NCI-H146 (cell line): ENCODE measurements at regions not wholly inside any gene's neighbourhood (a gene's known extent, or its start where the extent isn't known, plus 50 kb on each side); places are given as distances from the start of the nearest gene placed in this dataset.
"Not testable (repeated sequence)": the region's sequence is repeated elsewhere in the genome, so short reads cannot be mapped to it uniquely, and the experiment has no call there.

Source experiments
- DNase-seq: peaks from one replicate; lab custom pipeline; 2025; lab: John Stamatoyannopoulos, UW

DNA sequence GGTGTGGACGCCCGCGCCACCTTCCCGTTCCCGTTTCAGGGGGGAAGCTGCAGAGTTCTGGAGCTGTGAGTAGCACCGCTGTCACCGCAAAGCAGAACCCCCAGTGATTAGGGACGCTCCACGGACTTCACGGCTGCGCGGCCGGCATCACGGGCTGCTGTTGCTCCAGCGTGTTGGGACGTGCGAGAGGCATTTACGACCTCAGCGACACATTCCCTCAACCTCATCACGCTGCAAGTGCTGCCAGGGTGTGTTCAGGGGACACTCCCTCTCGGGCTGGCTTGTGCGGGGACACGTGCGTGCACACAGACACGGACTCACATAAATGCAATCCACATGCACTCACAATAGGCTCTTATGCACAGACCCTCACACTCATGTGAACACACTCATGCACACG is 187.9 kb downstream of the NPIPB11 start:
- DNase-seq, result not testable (repeated sequence)

- DNase-seq, result not testable (repeated sequence)
Observed at GRCh38 chr16:29218171-29218570, 188.3 kb downstream of the NPIPB11 start.

DNA sequence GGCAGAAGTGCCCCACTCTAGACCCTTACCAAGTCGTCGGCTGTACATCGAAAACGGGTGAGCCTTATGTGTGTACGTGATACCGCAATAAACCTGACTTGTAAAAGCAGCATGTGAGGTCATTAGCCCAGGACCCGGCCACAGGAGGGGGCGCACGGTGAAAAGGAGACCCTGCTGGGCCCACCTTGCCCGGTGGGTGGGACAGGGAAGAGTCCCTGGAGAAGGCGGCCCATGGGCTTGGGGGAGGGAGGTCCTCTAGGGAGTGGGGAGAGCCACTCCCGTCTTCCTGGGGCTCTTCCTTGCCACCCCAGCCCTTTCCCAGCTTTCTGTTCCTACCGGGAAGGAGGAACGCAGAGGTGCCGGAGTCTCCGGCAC is 188.8 kb downstream of the NPIPB11 start:
- DNase-seq, result not testable (repeated sequence)

DNA sequence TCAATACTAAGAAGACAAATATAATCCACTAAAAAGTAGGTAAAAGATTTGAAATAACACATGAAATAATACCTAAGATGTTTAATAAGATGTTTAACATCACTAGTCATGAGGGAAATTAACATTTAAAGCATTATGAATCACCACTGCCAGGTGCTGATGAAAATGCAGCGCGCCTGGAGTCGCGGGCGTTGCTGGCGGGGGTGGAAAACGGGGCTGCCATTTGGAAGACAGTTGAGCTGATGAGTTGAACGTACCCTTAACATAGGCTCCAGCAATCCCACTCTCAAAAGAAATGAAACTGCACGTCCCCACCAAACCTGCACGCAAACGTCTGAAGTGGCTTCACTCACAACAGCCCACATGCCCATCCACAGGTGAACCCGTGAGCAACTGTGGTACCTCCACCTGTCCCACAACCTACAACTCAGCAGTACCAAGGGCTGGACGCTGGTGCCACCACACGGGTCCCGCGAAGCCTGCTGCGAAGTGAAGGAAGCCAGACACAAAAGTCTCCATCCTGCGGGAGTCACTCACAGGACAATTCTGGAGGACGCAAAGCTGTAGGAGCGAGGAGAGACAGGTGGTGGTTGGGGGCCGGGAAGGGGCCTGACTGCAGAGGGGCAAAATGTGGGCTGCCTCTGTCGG is 189.3 kb downstream of the NPIPB11 start:
- not testable (repeated sequence) for DNase-seq

DNA sequence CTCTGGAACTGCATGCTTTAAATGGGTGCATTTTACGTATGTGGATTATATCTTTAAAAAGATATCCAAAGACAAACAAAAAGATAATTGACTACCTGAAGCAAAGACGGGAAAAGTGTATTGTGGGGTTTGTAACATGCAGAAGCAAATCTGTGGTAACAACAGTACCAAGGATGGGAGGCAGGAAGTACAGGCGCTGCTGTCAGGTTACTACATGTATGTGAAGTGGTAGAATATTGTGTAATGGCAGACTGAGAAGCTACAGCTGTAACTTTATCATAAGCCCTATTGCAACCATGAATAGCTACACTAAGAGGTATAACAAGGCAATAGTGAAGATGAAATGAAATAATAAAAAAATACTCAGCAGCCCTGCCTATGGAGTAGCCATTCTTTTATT is 192.7 kb downstream of the NPIPB11 start:
- DNase-seq, result not testable (repeated sequence)

DNA sequence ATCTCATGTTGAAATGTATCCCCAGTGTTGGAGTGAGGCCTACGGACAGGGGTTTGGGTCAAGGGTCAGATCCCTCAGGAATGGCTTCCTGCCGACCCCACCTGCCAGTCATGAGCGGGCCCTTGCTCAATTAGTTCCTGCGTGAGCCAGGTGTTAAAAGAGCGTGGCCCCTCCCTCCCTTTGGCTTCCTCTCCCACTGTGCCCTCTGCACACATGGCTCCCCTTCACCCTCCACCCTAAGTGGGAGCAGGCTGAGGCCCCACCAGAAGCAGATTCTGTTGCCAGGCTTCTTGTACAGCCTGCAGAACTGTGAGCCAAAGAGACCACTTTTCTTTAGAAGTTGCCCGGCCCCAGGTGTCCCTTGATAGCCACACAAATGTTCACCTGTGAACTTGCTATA is 193.3 kb downstream of the NPIPB11 start:
- not testable (repeated sequence) for DNase-seq

DNA sequence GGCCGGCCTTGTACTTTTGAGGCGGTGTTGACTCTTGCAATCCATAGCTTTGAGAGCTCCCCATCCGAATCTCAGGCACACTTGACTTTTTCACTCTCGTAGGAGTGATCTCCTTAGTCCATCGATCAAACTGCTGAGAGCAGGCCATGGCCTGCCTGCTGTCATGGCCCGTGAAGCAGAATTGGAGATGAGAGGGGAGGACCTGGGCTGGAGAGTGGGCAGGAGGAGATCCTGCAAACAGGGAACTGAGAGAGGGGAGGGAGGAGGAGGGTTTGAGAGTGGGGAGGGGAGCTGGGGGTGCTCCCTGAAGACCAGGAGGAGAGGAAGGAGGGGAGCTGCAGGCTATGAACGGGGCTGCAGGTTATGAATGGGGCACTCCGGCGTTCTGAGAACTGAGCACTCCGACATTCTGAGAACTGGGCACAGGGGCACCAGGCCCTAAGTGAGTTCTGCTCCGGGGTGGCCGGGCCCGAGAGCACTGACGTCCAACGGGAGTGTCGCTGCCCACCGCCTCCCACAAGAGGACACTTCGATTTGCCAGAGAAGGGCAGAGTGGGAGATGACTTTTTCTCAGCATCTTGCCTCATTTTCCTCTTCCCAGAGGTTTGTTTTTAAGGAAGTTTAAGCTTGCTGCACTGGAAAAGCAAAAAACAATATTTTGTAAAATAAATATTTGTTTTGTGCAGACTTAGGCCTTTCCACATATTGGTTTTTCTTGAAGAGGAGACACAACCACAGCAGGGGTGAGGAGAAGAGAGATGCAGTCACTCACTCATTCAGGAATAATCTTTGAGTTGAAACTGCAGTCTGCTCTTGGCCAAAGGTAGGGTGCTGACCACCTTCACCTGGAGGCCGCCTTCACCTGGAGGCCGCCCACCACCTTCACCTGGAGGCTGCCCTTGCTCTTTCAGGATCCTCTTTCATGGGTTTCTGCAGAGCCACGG is 194.2 kb downstream of the NPIPB11 start:
- DNase-seq, result not testable (repeated sequence)

GRCh38 chr16:29211456-29211855 is 195.1 kb downstream of the NPIPB11 start:
- DNase-seq, result not testable (repeated sequence)

- DNase-seq, result not testable (repeated sequence)
Observed at GRCh38 chr16:29210299-29211150, 196.0 kb downstream of the NPIPB11 start.

- DNase-seq, result not testable (repeated sequence)
Observed at GRCh38 chr16:29206120-29206519, 200.4 kb downstream of the NPIPB11 start.

- DNase-seq, result not testable (repeated sequence)
Observed at GRCh38 chr16:29205151-29205550, 201.4 kb downstream of the NPIPB11 start.

GRCh38 chr16:29204806-29205135 is 201.7 kb downstream of the NPIPB11 start:
- no peak for DNase-seq

- DNase-seq, result not testable (repeated sequence)
Observed at GRCh38 chr16:29203933-29204805, 202.3 kb downstream of the NPIPB11 start.

- not testable (repeated sequence) for DNase-seq
Observed at GRCh38 chr16:29203046-29203932, 203.2 kb downstream of the NPIPB11 start.

- DNase-seq, result peak; percentile 89
Observed at GRCh38 chr16:29202642-29203041, 203.9 kb downstream of the NPIPB11 start.

GRCh38 chr16:29202025-29202632 is 204.4 kb downstream of the NPIPB11 start:
- peak; percentile 75 for DNase-seq

DNA sequence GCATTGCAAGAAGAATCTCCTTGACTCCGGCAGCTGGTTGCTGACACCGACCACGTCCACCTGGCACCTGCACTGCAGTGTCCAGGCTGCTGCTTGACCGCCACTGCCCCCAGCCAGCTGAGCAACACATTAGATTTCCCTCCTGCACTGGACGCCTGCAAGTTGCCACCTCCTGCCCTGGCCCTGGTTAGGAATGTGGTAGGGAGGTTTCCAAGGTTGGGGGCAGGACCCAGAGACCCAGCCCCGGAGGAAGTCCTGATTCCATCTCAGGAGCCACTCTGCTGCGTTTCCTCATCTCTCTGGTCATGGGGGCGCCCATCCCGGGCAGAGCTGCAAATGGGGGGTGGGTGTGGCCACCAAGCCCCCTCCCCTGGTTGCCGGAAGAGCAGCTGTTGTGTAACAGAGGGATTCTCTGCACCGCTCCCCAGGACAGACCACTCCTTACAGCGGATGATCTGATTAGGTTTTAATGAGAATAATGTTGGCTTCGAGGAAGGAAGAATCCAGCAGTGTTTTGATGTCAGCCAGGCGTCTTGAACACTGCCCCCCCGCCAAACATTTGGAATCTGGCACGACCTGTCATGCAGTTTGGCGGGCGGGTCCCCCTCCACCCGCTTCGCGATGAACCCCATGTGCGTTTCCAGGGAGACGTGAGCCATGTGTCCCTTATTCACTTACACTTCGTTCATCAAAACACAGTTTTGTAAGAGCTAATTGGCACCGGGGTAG is 205.1 kb downstream of the NPIPB11 start:
- DNase-seq, result not testable (repeated sequence)

GRCh38 chr16:29200681-29201080 is 205.8 kb downstream of the NPIPB11 start:
- DNase-seq, result not testable (repeated sequence)

DNA sequence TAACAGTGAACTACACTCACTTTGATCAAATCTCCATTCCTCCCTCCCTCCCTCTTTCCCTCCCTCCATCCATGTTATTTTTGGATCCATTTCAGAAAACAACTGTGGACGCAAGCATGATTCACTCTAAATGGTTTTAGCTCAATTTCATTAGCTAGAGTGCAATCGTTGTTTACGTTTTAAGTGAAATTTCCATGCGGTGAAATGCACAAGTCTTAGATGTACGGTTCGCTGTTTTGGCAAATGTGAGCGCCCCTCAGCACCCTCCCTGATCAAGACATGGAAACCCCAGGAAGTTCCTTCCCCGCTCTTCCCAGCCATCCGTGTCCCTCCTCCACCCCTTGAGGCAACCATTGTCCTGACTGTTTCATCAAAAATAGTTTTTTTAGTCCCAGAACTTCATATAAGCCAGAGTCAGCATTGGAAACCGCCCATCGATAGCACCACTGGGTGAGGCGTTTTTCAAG is 206.3 kb downstream of the NPIPB11 start:
- not testable (repeated sequence) for DNase-seq
